Naive thymus-derived CD4-positive, alpha-beta T cell (primary cell): ENCODE measurements at regions not wholly inside any gene's neighbourhood (a gene's known extent, or its start where the extent isn't known, plus 50 kb on each side); places are given as distances from the start of the nearest gene placed in this dataset.

Experiments
- ATAC-seq: fragments of 150-1000 bp; cut with Tn5 transposase; 2 replicates; pipeline ENCODE4 v1.10.0; 2021; ENCODE audit warnings: mild to moderate bottlenecking, moderate library complexity
- CTCF ChIA-PET: fragments of 350-600 bp; sonication (Branson Sonifier 250); formaldehyde crosslinking; loops from one replicate; lab custom pipeline; 2021; ENCODE audit warnings: antibody characterized with exemption; lab: Charles Lee
- POLR2A ChIA-PET: fragments of 350-600 bp; sonication (Branson Sonifier 250); formaldehyde crosslinking; loops from one replicate; lab custom pipeline; 2021; ENCODE audit warnings: antibody characterized with exemption, inconsistent platforms; lab: Charles Lee
- DNase-seq, 9 donors: peaks; one replicate each; pipeline versions ENCODE4 v3.0.0 to v3.0.0-alpha.2; 2020 to 2022; ENCODE audit warnings: mixed read lengths in 1 of 9
- H3K27ac ChIP-seq: one replicate; pipeline ENCODE4 v1.7.0; 2013; ENCODE audit warnings: mild to moderate bottlenecking, low read depth, low read length, moderate library complexity
- H3K27me3 ChIP-seq, 2 donors: one replicate each; pipeline ENCODE4 v1.7.0; 2013; ENCODE audit warnings: low read length in 2 of 2, mild to moderate bottlenecking in 2 of 2, moderate library complexity in 2 of 2; ENCODE audit not compliant: control insufficient read depth in 2 of 2, insufficient read depth in 2 of 2
- H3K36me3 ChIP-seq, 3 experiments: 1 replicate in 2 of 3; 2 replicates in 1 of 3; pipeline ENCODE4 v1.7.0; 2013; ENCODE audit warnings: low read length in 3 of 3, mild to moderate bottlenecking in 3 of 3, moderate library complexity in 1 of 3; ENCODE audit not compliant: insufficient read depth in 3 of 3, control insufficient read depth in 2 of 3
- H3K4me1 ChIP-seq, 2 donors: one replicate each; pipeline ENCODE4 v1.7.0; 2013; ENCODE audit warnings: low read length in 2 of 2, mild to moderate bottlenecking in 2 of 2, moderate library complexity in 1 of 2; ENCODE audit not compliant: control insufficient read depth in 2 of 2, insufficient read depth in 2 of 2
- H3K4me3 ChIP-seq: 2 replicates; pipeline ENCODE4 v1.7.0; 2013; ENCODE audit warnings: mild to moderate bottlenecking, low read length
- H3K9me3 ChIP-seq, 3 experiments: 1 replicate in 2 of 3; 2 replicates in 1 of 3; pipeline ENCODE4 v1.7.0; 2013; ENCODE audit warnings: low read length in 3 of 3; ENCODE audit not compliant: control insufficient read depth in 2 of 3
- H3K27ac Mint-ChIP-seq, 9 donors: one replicate each; pipeline ENCODE4 v1.8.0; 2020 to 2022; ENCODE audit warnings: mixed read lengths in 9 of 9, mild to moderate bottlenecking in 8 of 9, moderate library complexity in 5 of 9, inconsistent platforms in 2 of 9
- H3K27me3 Mint-ChIP-seq, 5 donors: one replicate each; pipeline ENCODE4 v1.8.0; 2021 to 2022; ENCODE audit warnings: mixed read lengths in 5 of 5, mild to moderate bottlenecking in 1 of 5
- H3K36me3 Mint-ChIP-seq, 5 donors: one replicate each; pipeline ENCODE4 v1.8.0; 2020 to 2022; ENCODE audit warnings: mixed read lengths in 5 of 5, mild to moderate bottlenecking in 3 of 5, inconsistent platforms in 1 of 5
- H3K4me1 Mint-ChIP-seq, 7 donors: one replicate each; pipeline ENCODE4 v1.8.0; 2020 to 2022; ENCODE audit warnings: mixed read lengths in 7 of 7, mild to moderate bottlenecking in 3 of 7, inconsistent platforms in 1 of 7
- H3K4me3 Mint-ChIP-seq, 10 donors: one replicate each; pipeline ENCODE4 v1.8.0; 2020 to 2022; ENCODE audit warnings: mild to moderate bottlenecking in 10 of 10, mixed read lengths in 10 of 10, moderate library complexity in 6 of 10, inconsistent platforms in 2 of 10
- H3K9me3 Mint-ChIP-seq, 11 donors: one replicate each; pipeline ENCODE4 v1.8.0; 2020 to 2022; ENCODE audit warnings: mixed read lengths in 11 of 11, mild to moderate bottlenecking in 4 of 11, inconsistent platforms in 1 of 11, moderate library complexity in 1 of 11
- intact Hi-C, 2 donors: fragments of 100-400 bp; cut with micrococcal nuclease; formaldehyde crosslinking; loops; one replicate each; pipeline ENCODE4 v1.15.1; 2023

DNA sequence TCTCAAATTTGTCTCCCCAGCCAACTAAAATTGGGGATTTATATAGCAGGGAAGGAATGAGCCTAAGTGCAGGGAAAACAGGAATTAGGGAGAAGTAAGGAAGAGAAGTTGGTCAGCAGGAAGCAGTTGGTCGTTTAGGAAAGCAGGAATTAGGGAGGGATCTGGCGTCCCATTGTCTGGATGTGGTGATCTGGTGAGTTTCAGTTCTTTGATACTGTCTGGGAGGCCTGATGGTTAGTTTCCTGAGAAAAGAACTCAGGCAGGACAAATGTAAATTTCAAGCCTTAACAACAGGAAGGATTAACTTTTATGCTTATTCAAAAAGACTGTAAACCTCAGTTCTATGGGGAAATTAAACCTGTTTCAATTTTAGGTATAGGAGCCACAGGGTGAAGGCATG lies 116.2 kb upstream of the PRL start:
- ChIA-PET CTCF (no interaction called here), POLR2A (no interaction called here)
- H3K4me1 Mint-ChIP-seq = no peaks in the 10 kb centered on the region
- no peak overlapping the region for H3K27ac Mint-ChIP-seq
- H3K27ac ChIP-seq = no peak overlapping the region
- no peaks in the 10 kb centered on the region for H3K27me3 Mint-ChIP-seq
- H3K4me3 ChIP-seq = no peak overlapping the region
- H3K4me1 ChIP-seq = no peaks in the 10 kb centered on the region
- no peaks in the 10 kb centered on the region for H3K9me3 ChIP-seq
- H3K4me3 Mint-ChIP-seq = no peak overlapping the region
- DNase-seq (no peak), ATAC-seq (no peak)
- H3K27me3 ChIP-seq = no peaks in the 10 kb centered on the region
- peaks cover 0 to 8% (median 0%) of the 10 kb centered on the region in 11 donors for H3K9me3 Mint-ChIP-seq
- H3K36me3 Mint-ChIP-seq = no peaks in the 10 kb centered on the region
- intact Hi-C loops = no loop called here
- H3K36me3 ChIP-seq = no peaks in the 10 kb centered on the region

- POLR2A ChIA-PET = no interaction called here
- Mint-ChIP-seq H3K36me3 (peaks cover 0 to 2% (median 0%) of the 10 kb centered on the region in 5 donors), H3K4me3 (no peak overlapping the region), H3K9me3 (peaks cover 0 to 10% (median 2%) of the 10 kb centered on the region in 11 donors), H3K27me3 (no peaks in the 10 kb centered on the region), H3K27ac (no peak overlapping the region), H3K4me1 (no peaks in the 10 kb centered on the region)
- intact Hi-C loops = no loop called here
- CTCF ChIA-PET = no interaction called here
- H3K9me3 ChIP-seq = no peaks in the 10 kb centered on the region
- ATAC-seq (no peak), DNase-seq (no peak)
- no peaks in the 10 kb centered on the region for H3K36me3 ChIP-seq
- no peaks in the 10 kb centered on the region for H3K27me3 ChIP-seq
- H3K27ac ChIP-seq = no peak overlapping the region
- no peaks in the 10 kb centered on the region for H3K4me1 ChIP-seq
- H3K4me3 ChIP-seq = no peak overlapping the region
These were observed 117.0 kb upstream of the PRL start for GRCh38 chr6:22413681-22414311.

- intact Hi-C loops = no loop called here
- POLR2A ChIA-PET = no interaction called here
- CTCF ChIA-PET = no interaction called here
- no peak overlapping the region for H3K27ac ChIP-seq
- DNase-seq (no peak), ATAC-seq (no peak)
- H3K4me1 ChIP-seq = no peaks in the 10 kb centered on the region
- no peaks in the 10 kb centered on the region for H3K27me3 ChIP-seq
- H3K9me3 ChIP-seq = peaks cover 0 to 8% (median 5%) of the 10 kb centered on the region in 3 experiments
- H3K36me3 ChIP-seq = no peaks in the 10 kb centered on the region
- H3K36me3 Mint-ChIP-seq = peaks cover 0 to 13% (median 5%) of the 10 kb centered on the region in 5 donors
- no peak overlapping the region for H3K4me3 ChIP-seq
- no peak overlapping the region for H3K27ac Mint-ChIP-seq
- no peaks in the 10 kb centered on the region for H3K4me1 Mint-ChIP-seq
- H3K27me3 Mint-ChIP-seq = no peaks in the 10 kb centered on the region
- H3K4me3 Mint-ChIP-seq = no peak overlapping the region
- peaks cover 3 to 35% (median 15%) of the 10 kb centered on the region in 11 donors for H3K9me3 Mint-ChIP-seq
These were observed 121.9 kb upstream of the PRL start for GRCh38 chr6:22418714-22419113.

DNA sequence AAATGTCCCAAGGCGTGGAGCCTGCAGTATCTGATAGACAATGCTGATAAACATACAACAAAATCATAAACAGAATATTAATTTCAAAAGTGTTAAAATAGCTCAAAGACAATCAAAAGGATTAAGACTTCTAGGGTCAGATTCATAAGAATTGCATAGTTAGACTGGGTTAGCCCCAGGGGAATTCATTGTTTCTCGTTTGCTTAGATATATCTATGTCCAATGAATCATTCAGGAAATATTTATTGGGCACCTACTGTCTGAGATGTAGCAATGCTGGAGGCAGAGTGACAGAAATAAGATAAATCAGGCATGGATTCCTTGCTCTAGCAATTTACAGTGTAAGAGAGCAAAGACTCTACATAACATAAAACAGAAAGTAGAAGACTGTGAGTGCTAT lies 124.4 kb upstream of the PRL start:
- Mint-ChIP-seq H3K27me3 (no peaks in the 10 kb centered on the region), H3K36me3 (peaks cover 0 to 13% (median 5%) of the 10 kb centered on the region in 5 donors), H3K4me3 (no peak overlapping the region), H3K27ac (no peak overlapping the region), H3K9me3 (peaks cover 3 to 35% (median 16%) of the 10 kb centered on the region in 11 donors), H3K4me1 (no peaks in the 10 kb centered on the region)
- no peak overlapping the region for H3K4me3 ChIP-seq
- H3K9me3 ChIP-seq = peaks cover 0 to 8% (median 5%) of the 10 kb centered on the region in 3 experiments
- no peaks in the 10 kb centered on the region for H3K36me3 ChIP-seq
- H3K4me1 ChIP-seq = no peaks in the 10 kb centered on the region
- H3K27me3 ChIP-seq = no peaks in the 10 kb centered on the region
- ChIA-PET POLR2A (no interaction called here), CTCF (no interaction called here)
- no peak for DNase-seq
- no peak overlapping the region for H3K27ac ChIP-seq
- intact Hi-C loops = no loop called here
- ATAC-seq = no peak

GRCh38 chr6:22424196-22424595 lies 127.4 kb upstream of the PRL start:
- no peaks in the 10 kb centered on the region for H3K36me3 ChIP-seq
- no peak for DNase-seq
- peaks cover 0 to 8% (median 5%) of the 10 kb centered on the region in 3 experiments for H3K9me3 ChIP-seq
- H3K4me1 Mint-ChIP-seq = no peaks in the 10 kb centered on the region
- H3K27ac ChIP-seq = no peak overlapping the region
- H3K4me3 ChIP-seq = no peak overlapping the region
- peaks cover 0 to 7% (median 4%) of the 10 kb centered on the region in 5 donors for H3K36me3 Mint-ChIP-seq
- no peak for ATAC-seq
- H3K27ac Mint-ChIP-seq = no peak overlapping the region
- no peaks in the 10 kb centered on the region for H3K4me1 ChIP-seq
- H3K4me3 Mint-ChIP-seq = no peak overlapping the region
- peaks cover 0 to 25% (median 12%) of the 10 kb centered on the region in 11 donors for H3K9me3 Mint-ChIP-seq
- no peaks in the 10 kb centered on the region for H3K27me3 Mint-ChIP-seq
- intact Hi-C loops = no loop called here
- H3K27me3 ChIP-seq = no peaks in the 10 kb centered on the region
- ChIA-PET POLR2A (no interaction called here), CTCF (no interaction called here)

DNA sequence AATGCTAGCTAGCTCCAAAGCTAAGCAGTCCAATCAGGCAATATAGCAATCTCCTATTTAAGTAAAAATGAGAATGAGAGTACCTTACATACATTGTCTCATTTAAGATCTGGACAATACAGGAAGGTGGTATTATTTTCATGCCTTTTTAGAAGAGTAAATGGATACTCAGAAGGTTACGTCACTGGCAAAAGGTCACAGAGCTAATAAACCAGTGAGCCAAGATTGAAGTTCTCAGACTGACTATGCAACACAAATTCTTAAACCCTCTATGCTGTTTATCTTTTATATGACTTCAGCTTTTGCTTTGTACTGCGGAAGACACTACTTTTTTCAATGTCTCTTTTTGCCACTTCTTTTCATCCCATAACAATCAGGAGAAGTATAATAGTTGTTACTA lies 135.2 kb upstream of the PRL start:
- DNase-seq (no peak), ATAC-seq (no peak)
- Mint-ChIP-seq H3K9me3 (peaks cover 0 to 6% (median 0%) of the 10 kb centered on the region in 11 donors), H3K27me3 (no peaks in the 10 kb centered on the region), H3K27ac (no peak overlapping the region), H3K4me1 (peaks cover 0 to 2% (median 0%) of the 10 kb centered on the region in 7 donors), H3K36me3 (no peaks in the 10 kb centered on the region), H3K4me3 (no peak overlapping the region)
- Histone ChIP-seq H3K36me3 (no peaks in the 10 kb centered on the region), H3K4me3 (no peak overlapping the region), H3K27ac (no peak overlapping the region), H3K4me1 (no peaks in the 10 kb centered on the region), H3K9me3 (no peaks in the 10 kb centered on the region), H3K27me3 (no peaks in the 10 kb centered on the region)
- intact Hi-C loops = no loop called here
- CTCF ChIA-PET = no interaction called here
- POLR2A ChIA-PET = no interaction called here

- Mint-ChIP-seq H3K4me3 (no peak overlapping the region), H3K4me1 (peaks cover 0 to 2% (median 0%) of the 10 kb centered on the region in 7 donors), H3K27me3 (no peaks in the 10 kb centered on the region), H3K9me3 (peaks cover 0 to 10% (median 3%) of the 10 kb centered on the region in 11 donors), H3K27ac (no peak overlapping the region), H3K36me3 (no peaks in the 10 kb centered on the region)
- Histone ChIP-seq H3K4me1 (no peaks in the 10 kb centered on the region), H3K27me3 (no peaks in the 10 kb centered on the region), H3K36me3 (no peaks in the 10 kb centered on the region), H3K27ac (no peak overlapping the region), H3K9me3 (no peaks in the 10 kb centered on the region), H3K4me3 (no peak overlapping the region)
- intact Hi-C loops = no loop called here
- CTCF ChIA-PET = no interaction called here
- no peak for DNase-seq
- ATAC-seq = no peak
- POLR2A ChIA-PET = no interaction called here
These were observed 135.6 kb upstream of the HDGFL1 start for GRCh38 chr6:22433745-22434144.
